ENCODE measurements at regions not wholly inside any gene's neighbourhood (a gene's known extent, or its start where the extent isn't known, plus 50 kb on each side); places are given as distances from the start of the nearest gene placed in this dataset.

- TF ChIP-seq TAF1 (IDR thresholded peaks at IDR 0.05; ENCODE audit: low read depth) = no peak
- no peak for TF ChIP-seq RAD21 (IDR thresholded peaks at IDR 0.05; ENCODE audit: low read depth)
- no peak for TF ChIP-seq REST (IDR thresholded peaks at IDR 0.05; ENCODE audit: low read depth)
- no peak for TF ChIP-seq MAX (IDR thresholded peaks at IDR 0.05)
- TF ChIP-seq EP300 (IDR thresholded peaks at IDR 0.05; ENCODE audit: borderline replicate concordance) = no peak
- no peak for TF ChIP-seq TEAD4 (IDR thresholded peaks at IDR 0.05)
- no peak for TF ChIP-seq ZBTB7A (IDR thresholded peaks at IDR 0.05; ENCODE audit: low read depth)
- TF ChIP-seq YY1 (IDR thresholded peaks at IDR 0.05; ENCODE audit: low read depth) = no peak
- no peak for TF ChIP-seq NFIC (IDR thresholded peaks at IDR 0.05)
These were observed 207.6 kb downstream of the ANAPC1 start for GRCh38 chr2:111676291-111676822.

Measured in Ishikawa (cell line).